PC-3 (cell line): ENCODE measurements at regions not wholly inside any gene's neighbourhood (a gene's known extent, or its start where the extent isn't known, plus 50 kb on each side); places are given as distances from the start of the nearest gene placed in this dataset.

Experiments used
- EZH2phosphoT487 ChIP-seq: fragments of 300-600 bp; sonication (generic); IDR thresholded peaks from 2 replicates; pipeline ENCODE4 v1.6.1; 2018; ENCODE audit warnings: mild to moderate bottlenecking, antibody characterized with exemption, low read length, borderline replicate concordance
- TF ChIP-seq, protein P1 (sequence below): fragments of 300-600 bp; sonication (generic); conservative IDR thresholded peaks from 2 replicates; pipeline ENCODE4 v1.5.1; 2017; ENCODE audit warnings: antibody characterized with exemption, low read depth, mild to moderate bottlenecking, low read length

DNA sequence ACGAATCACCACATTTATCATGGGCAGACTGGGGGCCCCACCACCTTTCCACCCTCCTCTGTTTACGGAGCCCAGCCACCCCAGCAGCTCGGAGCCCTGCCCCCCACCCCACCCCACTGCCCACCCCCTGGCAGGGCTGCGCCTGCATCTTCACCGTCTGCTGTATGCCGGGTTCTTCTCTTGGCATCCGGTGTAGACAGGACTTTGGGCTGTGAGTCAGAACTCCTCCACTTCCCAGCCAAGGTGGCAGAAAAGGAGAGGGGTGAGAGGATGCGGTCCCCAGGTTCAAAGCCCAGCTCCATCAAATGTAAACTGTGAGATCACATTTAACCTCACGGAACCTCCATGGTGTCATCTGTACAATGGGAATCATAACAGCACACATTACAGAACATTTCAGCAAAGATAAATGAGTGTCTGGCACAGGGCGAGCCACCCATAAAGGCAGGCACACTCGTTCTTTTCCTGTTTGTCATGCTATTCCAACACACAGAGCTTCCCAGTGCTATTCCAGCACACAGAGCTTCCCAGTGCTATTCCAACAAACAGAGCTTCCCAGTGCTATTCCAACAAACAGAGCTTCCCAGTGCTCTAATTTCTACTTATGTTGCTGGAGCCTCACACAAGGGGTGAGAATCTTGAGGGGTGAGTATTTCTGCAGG is 292.7 kb upstream of the RTL1 start:
- TF ChIP-seq, protein P1, sequence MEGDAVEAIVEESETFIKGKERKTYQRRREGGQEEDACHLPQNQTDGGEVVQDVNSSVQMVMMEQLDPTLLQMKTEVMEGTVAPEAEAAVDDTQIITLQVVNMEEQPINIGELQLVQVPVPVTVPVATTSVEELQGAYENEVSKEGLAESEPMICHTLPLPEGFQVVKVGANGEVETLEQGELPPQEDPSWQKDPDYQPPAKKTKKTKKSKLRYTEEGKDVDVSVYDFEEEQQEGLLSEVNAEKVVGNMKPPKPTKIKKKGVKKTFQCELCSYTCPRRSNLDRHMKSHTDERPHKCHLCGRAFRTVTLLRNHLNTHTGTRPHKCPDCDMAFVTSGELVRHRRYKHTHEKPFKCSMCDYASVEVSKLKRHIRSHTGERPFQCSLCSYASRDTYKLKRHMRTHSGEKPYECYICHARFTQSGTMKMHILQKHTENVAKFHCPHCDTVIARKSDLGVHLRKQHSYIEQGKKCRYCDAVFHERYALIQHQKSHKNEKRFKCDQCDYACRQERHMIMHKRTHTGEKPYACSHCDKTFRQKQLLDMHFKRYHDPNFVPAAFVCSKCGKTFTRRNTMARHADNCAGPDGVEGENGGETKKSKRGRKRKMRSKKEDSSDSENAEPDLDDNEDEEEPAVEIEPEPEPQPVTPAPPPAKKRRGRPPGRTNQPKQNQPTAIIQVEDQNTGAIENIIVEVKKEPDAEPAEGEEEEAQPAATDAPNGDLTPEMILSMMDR: no peak
- TF ChIP-seq EZH2phosphoT487: no peak
